Right kidney (tissue), 1 donor: ENCODE measurements at regions not wholly inside any gene's neighbourhood (a gene's known extent, or its start where the extent isn't known, plus 50 kb on each side); places are given as distances from the start of the nearest gene placed in this dataset.
A peak's percentile ranks its signal among the peaks of the same experiment; 100 is the strongest.
"Not testable (repeated sequence)": the region's sequence is repeated elsewhere in the genome, so short reads cannot be mapped to it uniquely, and the experiment has no call there.

ENCODE experiments used
- DNase-seq: peaks from one replicate; pipeline ENCODE4 v3.0.0-alpha.2; 2016

DNA sequence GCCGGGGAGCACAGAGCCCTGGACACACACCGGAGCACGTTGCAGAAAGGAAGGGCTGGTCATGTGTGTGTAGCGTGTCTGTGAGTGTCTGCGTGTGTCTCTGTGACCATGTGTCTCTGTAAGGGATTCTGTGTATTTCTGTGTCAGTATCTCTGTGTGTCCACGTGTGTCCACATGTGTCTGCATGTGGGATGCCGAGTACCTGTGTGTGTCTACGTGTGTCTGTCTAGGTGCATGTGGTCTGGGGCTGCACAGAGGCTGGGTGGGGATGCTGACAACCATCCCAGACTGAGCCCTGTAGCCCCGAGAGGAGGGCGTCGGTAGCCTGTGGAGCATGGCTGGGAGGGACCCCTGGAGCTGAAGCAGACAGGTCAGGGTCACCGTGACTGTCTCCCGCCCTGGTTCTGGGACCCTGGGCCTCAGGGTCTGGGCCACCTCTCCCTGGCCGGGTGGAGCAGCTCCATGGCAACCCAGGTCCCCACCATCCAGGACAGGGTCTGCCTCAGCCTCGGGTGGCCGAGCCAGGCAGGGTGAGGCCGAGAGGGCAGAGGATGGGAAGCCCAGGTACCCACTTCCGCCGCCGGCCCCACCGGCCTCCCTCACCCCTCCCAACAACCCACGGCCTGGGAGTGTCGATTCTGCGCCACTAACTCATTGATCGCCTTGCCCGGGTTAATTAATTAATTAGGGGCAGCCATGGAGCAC is 122.7 kb downstream of the FAM53A start:
- no peak for DNase-seq

DNA sequence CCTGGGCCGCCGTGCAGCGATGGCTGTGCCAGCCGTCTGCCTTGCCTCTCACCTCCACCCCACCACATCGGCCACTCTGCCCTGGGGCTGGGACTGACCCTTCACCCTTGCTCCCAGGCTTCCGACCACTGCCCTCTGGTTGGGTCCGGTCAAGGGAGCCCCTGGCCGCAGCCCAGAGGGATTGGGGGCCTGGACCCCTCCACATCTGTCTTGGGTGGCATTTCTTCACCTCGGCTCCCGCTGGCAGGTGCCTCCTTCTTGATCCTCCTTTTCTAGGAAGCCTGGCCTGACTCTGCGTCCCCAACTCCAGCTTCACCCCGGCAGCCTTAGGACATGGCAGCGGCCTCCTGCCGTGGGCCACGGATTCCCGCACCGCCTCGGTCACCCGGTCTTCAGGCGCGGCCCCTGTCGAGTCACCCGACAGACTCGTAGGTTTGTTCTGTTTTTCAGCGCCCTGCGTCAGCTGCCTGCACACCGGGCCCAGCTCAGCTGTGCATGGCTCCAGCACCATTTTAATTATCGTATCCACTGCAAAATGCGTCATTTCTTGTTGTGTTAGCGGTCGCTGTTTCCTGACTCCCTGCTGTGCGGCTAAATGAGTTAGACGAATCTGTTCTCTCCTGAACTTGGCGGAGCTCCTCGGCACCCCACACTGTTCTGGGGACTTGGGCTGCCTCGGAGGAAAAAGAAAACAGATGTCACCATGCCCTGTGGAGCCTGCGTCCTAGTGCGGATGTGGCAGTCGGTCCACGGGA is 124.0 kb downstream of the FAM53A start:
- no peak for DNase-seq

DNA sequence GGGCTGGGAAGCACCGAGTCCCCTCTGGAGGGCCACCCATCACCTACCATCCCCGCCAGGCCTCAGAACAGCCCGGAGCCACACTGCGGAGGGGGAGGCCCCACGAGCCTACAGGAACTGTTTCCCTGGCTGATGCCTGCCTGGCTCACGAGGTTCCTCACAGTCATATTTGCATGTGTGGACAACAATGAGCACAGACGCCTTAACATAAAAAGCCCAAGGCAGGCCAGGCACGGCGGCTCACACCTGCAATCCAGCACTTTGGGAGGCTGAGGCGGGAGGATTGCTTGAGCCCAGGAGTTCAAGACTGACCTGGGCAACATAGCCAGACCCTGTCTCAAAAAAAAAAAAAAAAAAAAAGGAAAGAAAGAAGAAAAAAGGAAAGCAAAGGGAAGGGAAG is 125.9 kb downstream of the FAM53A start:
- DNase-seq = no peak

- no peak for DNase-seq
Observed at GRCh38 chr4:1557221-1557597, 126.9 kb downstream of the FAM53A start.

GRCh38 chr4:1556541-1557220 is 127.4 kb downstream of the FAM53A start:
- no peak for DNase-seq

- no peak for DNase-seq
Observed at GRCh38 chr4:1554876-1555265, 129.2 kb downstream of the FAM53A start.

DNA sequence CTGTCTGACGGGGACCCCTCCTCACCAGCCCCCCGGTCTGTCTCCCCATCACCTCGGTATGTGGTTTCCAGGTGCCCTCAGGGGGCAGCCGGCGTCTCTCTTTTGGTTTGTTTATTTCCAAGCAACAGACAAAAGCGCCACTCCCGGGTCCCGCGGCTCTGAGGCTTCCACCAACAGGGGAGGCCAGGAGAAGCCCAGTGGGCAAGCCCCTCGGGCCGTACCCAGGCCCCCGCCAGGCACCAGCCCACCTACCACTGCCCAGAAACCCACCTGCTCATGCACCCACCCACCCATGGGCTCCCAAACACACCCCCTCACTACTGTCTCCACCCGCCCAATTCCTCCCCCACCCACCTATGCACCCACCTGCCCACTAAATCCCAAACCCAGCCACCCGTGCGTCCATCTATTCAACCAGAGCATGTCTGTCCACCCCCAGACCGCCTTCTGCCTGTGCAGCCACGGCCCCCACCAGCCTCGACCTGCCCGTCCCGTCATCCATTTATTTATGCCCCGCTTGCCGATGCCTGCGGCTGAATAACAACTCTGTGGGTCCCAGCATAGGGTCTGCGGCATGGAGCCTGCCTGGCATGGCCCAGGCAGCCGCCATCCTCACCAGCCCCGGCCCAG is 129.8 kb downstream of the FAM53A start:
- DNase-seq = no peak

DNA sequence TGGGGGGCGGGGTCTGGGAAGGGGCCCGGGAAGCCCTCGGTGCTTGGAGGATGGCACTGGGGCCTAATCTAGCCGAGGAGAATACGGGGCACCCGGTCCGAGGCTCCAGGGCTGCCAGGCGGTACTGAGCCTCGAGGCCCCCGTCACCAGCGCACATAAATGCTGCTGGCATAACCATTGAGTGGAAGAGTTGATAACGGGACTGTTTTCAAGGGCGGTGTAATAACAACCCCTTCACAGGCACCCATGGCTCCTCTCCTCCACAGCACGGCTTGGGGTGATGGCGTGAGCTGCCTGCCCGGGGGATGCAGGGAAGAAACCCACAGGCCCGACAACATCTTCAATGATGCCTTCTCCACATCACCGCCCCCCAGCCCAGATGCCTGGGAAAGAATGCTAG is 130.7 kb downstream of the FAM53A start:
- DNase-seq = no peak

- no peak for DNase-seq
Observed at GRCh38 chr4:1552451-1552850, 131.7 kb downstream of the FAM53A start.

- no peak for DNase-seq
Observed at GRCh38 chr4:1551211-1551610, 132.9 kb downstream of the FAM53A start.

GRCh38 chr4:1550122-1551070 is 133.7 kb downstream of the FAM53A start:
- no peak for DNase-seq

DNA sequence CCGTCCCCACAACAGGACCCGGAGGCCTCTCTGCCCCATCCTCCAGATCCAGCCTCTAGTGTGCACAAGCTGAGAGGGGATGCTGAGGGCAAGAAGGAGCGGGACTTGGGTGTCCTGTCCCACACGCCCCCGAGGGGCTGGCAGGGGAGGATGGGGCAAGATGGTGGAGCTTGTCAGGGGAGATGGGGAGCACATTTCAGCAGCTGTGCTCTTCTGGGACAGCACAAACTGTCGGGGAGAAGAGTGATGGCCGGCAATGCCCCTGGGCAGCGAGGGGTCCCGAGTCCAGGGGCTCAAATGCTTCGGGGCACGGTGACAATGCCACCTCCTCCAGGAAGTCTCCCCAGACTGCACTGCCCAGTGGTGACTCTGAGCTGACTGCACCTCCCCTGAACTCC is 134.5 kb downstream of the FAM53A start:
- no peak for DNase-seq

DNA sequence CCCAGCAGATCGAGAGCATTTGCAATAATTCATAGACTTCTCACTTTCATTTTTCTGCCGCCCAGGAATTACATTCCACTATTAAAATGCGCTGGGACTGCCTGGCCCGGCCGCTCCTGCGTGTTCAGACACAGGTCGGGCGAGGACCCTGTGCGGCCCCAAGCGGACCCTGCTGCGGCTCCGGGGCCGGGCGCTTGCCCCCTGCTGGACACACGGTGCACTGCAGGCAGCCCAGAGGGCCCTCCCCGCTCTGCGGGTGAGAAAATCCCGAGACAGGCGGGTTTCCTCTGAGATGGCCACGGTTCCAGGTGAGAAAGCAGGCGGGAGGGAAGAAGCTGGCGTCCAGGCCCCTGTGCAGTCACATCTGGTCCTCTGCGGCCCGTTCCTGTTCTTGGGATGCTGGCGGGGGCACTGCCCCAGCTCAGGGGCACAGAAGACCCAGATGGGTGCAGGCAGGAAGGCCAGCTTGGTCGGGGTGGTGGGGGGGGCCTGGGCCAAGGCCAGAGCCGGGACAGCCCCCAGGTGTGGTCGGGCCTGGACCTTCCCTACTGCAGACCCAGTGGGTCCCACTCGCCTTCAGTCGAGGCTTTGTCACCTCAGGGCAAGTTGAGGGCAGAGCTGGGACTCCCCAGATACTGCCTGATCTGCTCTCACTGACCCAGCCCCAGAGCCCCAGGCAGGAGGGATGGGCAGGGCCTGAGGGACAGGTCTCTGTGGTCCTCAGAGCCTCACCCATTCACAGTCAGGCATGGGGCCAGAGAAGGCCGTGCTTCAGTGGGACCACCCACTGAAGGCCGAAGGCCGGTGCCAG is 135.1 kb downstream of the FAM53A start:
- DNase-seq = peak; percentile 78

DNA sequence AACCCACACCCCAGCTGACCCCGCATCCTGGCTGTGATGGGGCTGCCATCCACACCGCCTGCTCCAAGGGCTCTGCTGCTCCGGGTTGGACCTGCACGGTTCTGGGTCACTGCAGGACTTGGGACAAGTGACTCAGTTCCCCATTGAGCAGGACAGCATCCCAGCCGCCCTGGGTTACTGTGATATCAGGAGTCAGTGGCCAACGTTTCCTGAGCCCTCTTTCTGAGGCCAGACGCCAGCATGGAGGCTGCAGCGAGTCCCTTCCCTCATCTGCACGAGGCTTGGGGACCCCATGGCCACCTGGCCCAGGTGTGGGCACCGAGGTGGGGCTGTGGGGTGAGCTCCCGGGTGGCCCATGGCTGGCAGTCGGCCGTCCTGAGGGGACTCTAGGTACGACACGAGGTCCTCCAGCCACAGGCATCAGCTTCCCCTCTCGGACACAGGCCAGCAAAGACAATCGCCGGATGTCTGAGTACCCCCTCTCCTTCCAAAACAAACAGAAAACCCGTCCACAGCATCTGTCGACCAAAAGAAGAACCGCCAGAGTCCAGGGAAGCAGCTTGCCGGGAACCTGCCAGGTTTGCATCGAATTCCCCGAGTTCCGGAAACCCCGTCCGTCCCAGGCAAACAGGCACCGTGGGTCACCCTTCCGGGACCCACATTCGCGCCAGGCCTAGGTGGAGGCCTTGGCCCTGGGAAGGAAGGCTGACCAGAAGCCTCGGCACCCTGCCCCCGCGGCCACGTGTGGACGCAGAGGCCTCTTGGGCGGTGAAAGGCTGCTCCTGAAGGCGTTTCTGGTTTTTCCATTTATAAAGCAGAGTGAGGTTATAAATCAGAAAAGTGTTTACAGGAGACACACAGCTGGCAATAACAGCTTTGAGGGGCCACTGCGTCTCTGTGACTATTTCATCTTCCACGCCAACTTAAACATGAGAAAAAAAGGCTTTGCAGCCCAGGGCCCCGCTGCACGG is 136.0 kb downstream of the FAM53A start:
- DNase-seq = peak; percentile 46

DNA sequence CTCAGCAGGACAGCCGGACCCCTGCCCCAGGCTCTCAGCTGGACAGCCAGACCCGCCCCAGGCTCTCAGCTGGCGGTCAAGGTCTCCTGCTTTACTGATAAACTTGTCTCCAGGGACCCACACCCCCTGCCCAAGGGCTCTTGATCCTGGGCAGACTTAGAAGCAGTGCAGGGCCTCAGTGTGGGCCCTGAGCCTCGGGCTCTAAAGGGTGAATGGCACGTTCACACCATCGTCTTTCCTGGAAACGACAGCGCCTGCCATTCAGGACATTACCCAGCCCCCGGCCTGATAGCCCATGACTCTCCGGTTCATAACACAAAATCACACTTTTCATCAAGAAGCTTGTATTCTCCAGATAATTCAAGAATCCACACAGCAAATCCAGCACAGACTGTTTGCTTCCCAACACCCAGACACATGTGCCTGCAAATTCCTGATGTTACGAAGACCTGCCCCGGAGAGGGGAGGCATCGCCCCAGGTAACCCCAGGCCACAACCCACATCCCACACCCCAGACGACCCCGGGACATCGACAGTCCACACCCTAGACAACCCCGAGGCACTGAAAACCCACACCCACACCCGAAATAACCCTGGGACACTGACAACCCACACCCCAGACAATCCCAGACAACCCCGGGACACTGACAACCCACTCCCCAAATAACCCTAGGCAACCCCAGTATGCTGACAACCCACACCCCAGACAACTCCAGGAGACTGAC is 136.8 kb downstream of the FAM53A start:
- no peak for DNase-seq

DNA sequence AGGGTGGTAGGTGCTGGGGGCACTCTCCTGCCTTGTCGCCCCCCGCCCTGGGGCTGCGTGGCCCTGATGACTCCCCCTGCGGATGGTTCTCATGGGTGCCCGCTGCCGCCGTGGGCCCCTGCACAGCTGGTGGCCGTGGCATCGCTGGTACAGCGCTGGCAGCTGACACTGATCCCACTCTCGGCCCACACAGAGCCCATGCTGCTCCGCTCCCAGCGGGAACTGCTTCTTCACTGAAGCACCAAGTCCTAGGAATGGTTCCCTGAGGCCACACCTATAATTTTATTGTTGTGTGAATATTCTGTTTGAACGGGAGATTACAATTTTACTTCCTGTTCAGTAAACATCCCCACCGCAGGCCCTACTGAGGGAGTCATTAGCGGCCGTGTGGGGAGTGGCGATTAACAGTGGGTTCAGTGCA is 138.6 kb upstream of the NKX1-1 start:
- DNase-seq = no peak

DNA sequence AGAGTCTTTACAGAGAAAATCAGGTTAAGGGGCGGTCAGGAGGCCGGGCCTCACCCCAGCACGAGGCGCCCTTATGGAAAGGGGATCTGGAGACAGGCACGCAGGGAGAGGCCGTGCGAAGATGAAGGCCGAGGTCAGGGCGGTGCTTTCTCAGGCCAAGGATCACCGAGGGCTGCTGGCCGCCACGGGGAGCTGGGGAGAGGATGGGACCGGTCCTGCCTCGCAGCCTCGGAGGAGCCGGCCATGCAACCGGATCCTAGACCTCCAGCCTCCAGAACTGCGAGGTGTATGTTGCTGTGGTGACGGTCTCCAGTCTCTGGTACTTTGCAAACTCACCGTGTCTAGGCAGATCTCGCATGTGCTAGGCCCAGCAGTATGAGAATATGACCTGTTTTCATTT is 138.2 kb upstream of the NKX1-1 start:
- not testable (repeated sequence) for DNase-seq

DNA sequence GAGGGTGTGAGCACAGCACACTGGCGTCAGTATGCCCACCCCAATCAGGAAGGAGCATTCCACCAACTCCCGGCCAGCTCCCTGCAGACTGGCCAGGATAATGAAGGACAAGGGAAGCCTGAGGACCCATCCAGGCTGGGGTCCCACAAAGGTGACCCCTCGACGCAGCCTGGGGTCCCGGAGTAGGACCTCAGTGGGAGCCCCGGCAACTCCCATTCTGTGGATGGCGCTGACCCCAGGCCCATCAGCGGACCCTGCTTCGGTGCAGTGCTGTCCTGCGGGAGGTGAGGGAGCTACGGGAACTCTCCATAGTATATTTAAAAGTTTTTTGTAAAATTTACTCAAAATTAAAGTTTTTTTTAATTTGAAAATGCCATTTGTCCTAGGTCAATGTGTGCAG is 137.7 kb upstream of the NKX1-1 start:
- DNase-seq = no peak

GRCh38 chr4:1543561-1543960 is 137.3 kb upstream of the NKX1-1 start:
- no peak for DNase-seq
